Upper lobe of left lung (tissue), 6 donors: ENCODE measurements at regions not wholly inside any gene's neighbourhood (a gene's known extent, or its start where the extent isn't known, plus 50 kb on each side); places are given as distances from the start of the nearest gene placed in this dataset.

Experiments used
- ATAC-seq, 2 donors: fragments of 200-7000 bp; cut with Tn5 transposase; one replicate each; pipeline ENCODE4 v1.9.1; 2022; ENCODE audit warnings: mild to moderate bottlenecking in 2 of 2, moderate library complexity in 2 of 2; ENCODE audit not compliant: low FRiP score in 2 of 2
- DNase-seq, 2 donors: peaks; one replicate each; pipeline ENCODE4 v3.0.0-alpha.2; 2019 to 2020
- H3K27ac ChIP-seq, 4 donors: fragments of 200-600 bp; sonication (generic); one replicate each; pipeline ENCODE4 v1.5.1; 2016 to 2019
- H3K27me3 ChIP-seq, 4 donors: fragments of 200-600 bp; sonication (generic); one replicate each; pipeline ENCODE4 v1.5.1; 2017 to 2019
- H3K36me3 ChIP-seq, 4 donors: fragments of 200-600 bp; sonication (generic); one replicate each; pipeline ENCODE4 v1.5.1; 2016 to 2019
- H3K4me1 ChIP-seq, 4 donors: fragments of 200-600 bp; sonication (generic); one replicate each; pipeline ENCODE4 v1.5.1; 2018 to 2019
- H3K4me3 ChIP-seq, 4 donors: fragments of 200-600 bp; sonication (generic); one replicate each; pipeline ENCODE4 v1.5.1; 2017 to 2019; ENCODE audit warnings: mild to moderate bottlenecking in 2 of 4, moderate library complexity in 1 of 4
- H3K9me3 ChIP-seq, 4 donors: fragments of 200-600 bp; sonication (generic); one replicate each; pipeline ENCODE4 v1.5.1; 2018 to 2019
- CTCF ChIP-seq, 6 experiments: fragments of 450-650 bp in 4 of 6; fragments of 200-600 bp in 2 of 6; sonication (generic) in 2 of 6; IDR thresholded peaks; one replicate each; pipeline ENCODE4 v1.5.1; 2016 to 2019; ENCODE audit warnings: antibody characterized with exemption in 6 of 6
- EP300 ChIP-seq, 4 donors: sonication (generic); formaldehyde crosslinking; IDR thresholded peaks; one replicate each; pipeline ENCODE4 v1.5.1; 2017; ENCODE audit warnings: antibody characterized with exemption in 4 of 4, control low read depth in 2 of 4
- POLR2A ChIP-seq, 4 donors: fragments of 450-650 bp; IDR thresholded peaks; one replicate each; pipeline ENCODE4 v1.5.1; 2016 to 2017; ENCODE audit warnings: antibody characterized with exemption in 4 of 4, mild to moderate bottlenecking in 2 of 4
- POLR2AphosphoS5 ChIP-seq, 2 donors: sonication (generic); formaldehyde crosslinking; IDR thresholded peaks; one replicate each; pipeline ENCODE4 v1.5.1; 2017; ENCODE audit warnings: antibody characterized with exemption in 2 of 2
- WGBS, 2 donors: methylation state at CpG; one replicate each; pipeline ENCODE4 v1.1.5; 2017 to 2018; 5-methylcytosine and 5-hydroxymethylcytosine counted together
- donor health status: DM: no; HTN: no; CAD: no; lungs with moderate emphysema.
- donor health status: DM: no; HTN: yes; CAD: no; lungs with severe emphysema.

DNA sequence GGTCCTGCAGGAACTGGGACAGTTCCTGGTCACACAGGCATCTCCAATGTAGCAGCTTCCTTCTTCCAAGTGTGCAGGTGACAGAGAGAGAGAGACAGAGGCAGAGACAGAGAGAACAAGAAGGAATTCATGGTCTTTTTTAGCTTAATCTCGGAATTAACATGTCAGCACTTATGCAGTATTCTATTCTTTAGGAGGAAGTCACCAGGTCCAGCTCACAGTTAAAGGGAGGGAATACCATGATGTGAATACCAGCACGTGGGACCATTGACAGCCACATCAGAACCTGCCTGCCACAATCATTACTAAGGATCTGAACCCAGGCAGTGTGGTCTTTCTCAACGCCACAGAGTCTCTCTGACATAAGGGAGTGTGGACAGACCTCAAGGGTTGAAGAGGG is 341.6 kb downstream of the MN1 start:
- DNase-seq (no peak), ATAC-seq (no peak)
- H3K36me3 ChIP-seq = no peaks in the 10 kb centered on the region
- H3K9me3 ChIP-seq = no peaks in the 10 kb centered on the region
- TF ChIP-seq POLR2A (IDR thresholded peaks at IDR 0.05) (no peak), CTCF (IDR thresholded peaks at IDR 0.05) (no peak), EP300 (IDR thresholded peaks at IDR 0.05) (no peak), POLR2AphosphoS5 (IDR thresholded peaks at IDR 0.05) (no peak)
- no peaks in the 10 kb centered on the region for H3K4me1 ChIP-seq
- H3K27me3 ChIP-seq = no peaks in the 10 kb centered on the region
- no peak overlapping the region for H3K4me3 ChIP-seq
- 39 to 46% methylated on average over 3 of the region's 3 CpGs for WGBS, 2 donors
- H3K27ac ChIP-seq = no peak overlapping the region

DNA sequence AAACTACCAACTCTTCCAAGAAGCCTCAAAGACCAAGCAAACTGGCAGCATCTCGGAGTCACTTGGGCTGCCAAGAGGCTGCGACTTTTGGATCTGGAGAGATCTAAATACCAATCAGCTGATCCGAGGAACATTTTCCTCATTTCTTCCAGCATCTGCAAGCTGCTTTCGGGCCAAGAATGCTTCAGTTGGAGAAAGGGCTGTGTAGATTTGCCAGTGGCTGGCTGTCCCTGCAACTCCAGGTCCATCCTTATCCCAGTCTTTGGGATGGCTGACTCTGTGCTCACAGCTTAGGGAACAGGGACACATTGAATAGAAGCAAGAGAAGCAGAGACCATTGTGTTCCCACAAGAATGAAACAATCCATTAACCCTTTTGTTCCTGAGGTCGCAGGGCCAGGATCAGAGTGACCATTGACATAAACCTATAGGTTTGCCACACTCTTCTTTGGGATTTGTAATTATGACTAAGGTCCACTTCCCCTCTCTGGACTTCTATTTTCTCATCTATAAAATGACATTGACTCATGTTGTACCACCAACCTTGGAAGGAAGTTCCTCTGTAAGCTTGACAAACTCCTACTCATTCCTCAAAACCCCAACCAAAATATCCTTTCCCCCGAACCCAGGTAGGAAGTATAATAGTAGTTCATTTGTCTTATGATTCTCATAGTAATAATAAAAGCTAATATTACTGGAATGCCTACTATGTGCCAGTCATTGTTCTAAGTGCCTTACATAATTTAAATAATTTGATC is 340.8 kb downstream of the MN1 start:
- TF ChIP-seq POLR2A (IDR thresholded peaks at IDR 0.05) = no peak
- no peak for TF ChIP-seq CTCF (IDR thresholded peaks at IDR 0.05)
- TF ChIP-seq EP300 (IDR thresholded peaks at IDR 0.05) = no peak
- no peak for TF ChIP-seq POLR2AphosphoS5 (IDR thresholded peaks at IDR 0.05)
- Histone ChIP-seq H3K4me3 (no peak overlapping the region), H3K4me1 (no peaks in the 10 kb centered on the region), H3K36me3 (no peaks in the 10 kb centered on the region), H3K9me3 (no peaks in the 10 kb centered on the region), H3K27me3 (no peaks in the 10 kb centered on the region), H3K27ac (no peak overlapping the region)
- 59 to 62% methylated on average over 6 of the region's 6 CpGs for WGBS, 2 donors
- ATAC-seq (peak in 1 of 2 donors; percentile 53), DNase-seq (no peak)

GRCh38 chr22:27461470-27461869 is 340.1 kb downstream of the MN1 start:
- ATAC-seq (peak in 1 of 2 donors; percentile 14), DNase-seq (no peak)
- WGBS, 2 donors = 33 to 48% methylated on average over 3 of the region's 3 CpGs
- Histone ChIP-seq H3K27me3 (no peaks in the 10 kb centered on the region), H3K4me1 (no peaks in the 10 kb centered on the region), H3K36me3 (no peaks in the 10 kb centered on the region), H3K9me3 (no peaks in the 10 kb centered on the region), H3K27ac (no peak overlapping the region), H3K4me3 (no peak overlapping the region)
- TF ChIP-seq EP300 (IDR thresholded peaks at IDR 0.05) (no peak), CTCF (IDR thresholded peaks at IDR 0.05) (no peak), POLR2AphosphoS5 (IDR thresholded peaks at IDR 0.05) (no peak), POLR2A (IDR thresholded peaks at IDR 0.05) (no peak)

DNA sequence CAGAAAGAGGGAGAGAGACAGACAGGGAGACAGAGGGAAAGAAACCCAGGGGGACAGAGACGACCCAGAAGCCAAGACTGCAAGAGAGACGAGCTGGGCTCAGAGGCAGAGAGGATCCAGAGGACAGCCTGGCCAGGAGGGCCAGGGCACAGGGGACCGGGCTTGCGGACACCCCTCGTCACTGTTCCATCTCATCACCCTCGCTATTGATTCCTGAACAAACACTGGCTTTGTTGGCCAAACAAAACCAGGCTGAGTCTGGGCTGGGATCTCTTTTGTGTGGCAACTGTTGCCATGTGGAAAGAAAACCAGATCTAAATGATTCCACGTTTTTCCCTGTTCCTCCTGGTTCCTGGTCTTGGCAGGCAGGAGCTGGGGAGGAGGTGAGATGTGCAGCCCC is 339.4 kb downstream of the MN1 start:
- TF ChIP-seq EP300 (IDR thresholded peaks at IDR 0.05) (no peak), POLR2A (IDR thresholded peaks at IDR 0.05) (no peak), CTCF (IDR thresholded peaks at IDR 0.05) (no peak), POLR2AphosphoS5 (IDR thresholded peaks at IDR 0.05) (no peak)
- Histone ChIP-seq H3K9me3 (no peaks in the 10 kb centered on the region), H3K36me3 (no peaks in the 10 kb centered on the region), H3K27me3 (no peaks in the 10 kb centered on the region), H3K27ac (no peak overlapping the region), H3K4me3 (no peak overlapping the region), H3K4me1 (no peaks in the 10 kb centered on the region)
- ATAC-seq (no peak), DNase-seq (no peak)
- 56 to 62% methylated on average over 7 of the region's 7 CpGs for WGBS, 2 donors

DNA sequence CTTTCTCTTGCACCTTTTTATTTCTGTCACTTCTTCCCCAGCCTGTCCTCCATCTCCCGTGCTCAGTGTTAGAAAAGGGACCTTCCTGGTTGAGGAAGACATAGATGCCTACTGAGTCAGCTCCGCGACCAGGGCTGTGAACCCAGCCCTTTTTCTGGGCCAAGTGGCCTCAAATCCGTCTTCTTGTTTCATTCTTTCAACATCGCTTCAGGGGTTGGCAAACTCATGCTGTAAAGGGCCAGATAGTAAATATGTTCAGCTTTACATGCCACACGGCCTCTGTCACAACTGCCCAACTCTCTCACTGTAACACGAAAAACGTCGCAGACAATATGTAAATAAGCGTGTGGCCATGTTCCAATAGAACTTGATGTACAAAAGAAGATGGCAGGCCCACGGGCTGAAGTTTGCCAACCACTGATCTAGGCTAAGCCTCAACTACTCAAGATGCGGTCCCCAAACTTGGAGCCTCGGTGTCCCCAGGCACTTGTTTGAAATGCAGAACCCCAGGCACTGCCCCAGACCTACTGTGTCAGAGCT is 338.4 kb downstream of the MN1 start:
- Histone ChIP-seq H3K9me3 (no peaks in the 10 kb centered on the region), H3K27ac (no peak overlapping the region), H3K4me1 (no peaks in the 10 kb centered on the region), H3K36me3 (no peaks in the 10 kb centered on the region), H3K27me3 (no peaks in the 10 kb centered on the region), H3K4me3 (no peak overlapping the region)
- ATAC-seq (no peak), DNase-seq (no peak)
- WGBS, 2 donors = 77 to 79% methylated on average over 13 of the region's 13 CpGs
- TF ChIP-seq POLR2AphosphoS5 (IDR thresholded peaks at IDR 0.05) (no peak), POLR2A (IDR thresholded peaks at IDR 0.05) (no peak), CTCF (IDR thresholded peaks at IDR 0.05) (no peak), EP300 (IDR thresholded peaks at IDR 0.05) (no peak)
